PC-9 (cell line): ENCODE measurements at regions not wholly inside any gene's neighbourhood (a gene's known extent, or its start where the extent isn't known, plus 50 kb on each side); places are given as distances from the start of the nearest gene placed in this dataset.
A peak's percentile ranks its signal among the peaks of the same experiment; 100 is the strongest.

Experiments
- CTCF ChIP-seq: fragments of 200-600 bp; sonication (generic); conservative IDR thresholded peaks from 2 replicates; pipeline ENCODE4 v1.6.1; 2017; ENCODE audit warnings: mixed run types, antibody characterized with exemption, mild to moderate bottlenecking, moderate library complexity
- EZH2 ChIP-seq: fragments of 200-600 bp; sonication (generic); IDR thresholded peaks from 2 replicates; pipeline ENCODE4 v1.8.0; 2017; ENCODE audit warnings: antibody characterized with exemption, low read depth

- TF ChIP-seq CTCF (peak; percentile 60; the same call in 1 of the 2 replicates), EZH2 (no peak)
Observed at GRCh38 chr5:163079618-163080017, 357.8 kb upstream of the CCNG1 start.
